GM06990 (cell line): ENCODE measurements at regions not wholly inside any gene's neighbourhood (a gene's known extent, or its start where the extent isn't known, plus 50 kb on each side); places are given as distances from the start of the nearest gene placed in this dataset.

Source experiments
- DNase-seq: peaks from one replicate; pipeline ENCODE4 v3.0.0-alpha.2; 2011; ENCODE audit not compliant: insufficient read length; ENCODE audit errors: extremely low read depth
- H3K27me3 ChIP-seq: replicated peaks from 2 replicates; pipeline ENCODE4 v1.6.0; 2011; ENCODE audit warnings: low read length; ENCODE audit not compliant: control insufficient read depth, insufficient read depth
- H3K36me3 ChIP-seq: 2 replicates; pipeline ENCODE4 v1.5.1; 2011; ENCODE audit warnings: low read length; ENCODE audit not compliant: control insufficient read depth, insufficient read depth
- H3K4me3 ChIP-seq: replicated peaks from 2 replicates; pipeline ENCODE4 v1.5.1; 2011; ENCODE audit warnings: low read depth, mild to moderate bottlenecking, control low read depth, low read length
- TF ChIP-seq, protein P1 (sequence below): IDR thresholded peaks from 2 replicates; pipeline ENCODE4 v1.5.1; 2011; ENCODE audit warnings: low read length, control low read depth, mild to moderate bottlenecking, inconsistent platforms; ENCODE audit not compliant: insufficient read depth, poor library complexity, severe bottlenecking

DNA sequence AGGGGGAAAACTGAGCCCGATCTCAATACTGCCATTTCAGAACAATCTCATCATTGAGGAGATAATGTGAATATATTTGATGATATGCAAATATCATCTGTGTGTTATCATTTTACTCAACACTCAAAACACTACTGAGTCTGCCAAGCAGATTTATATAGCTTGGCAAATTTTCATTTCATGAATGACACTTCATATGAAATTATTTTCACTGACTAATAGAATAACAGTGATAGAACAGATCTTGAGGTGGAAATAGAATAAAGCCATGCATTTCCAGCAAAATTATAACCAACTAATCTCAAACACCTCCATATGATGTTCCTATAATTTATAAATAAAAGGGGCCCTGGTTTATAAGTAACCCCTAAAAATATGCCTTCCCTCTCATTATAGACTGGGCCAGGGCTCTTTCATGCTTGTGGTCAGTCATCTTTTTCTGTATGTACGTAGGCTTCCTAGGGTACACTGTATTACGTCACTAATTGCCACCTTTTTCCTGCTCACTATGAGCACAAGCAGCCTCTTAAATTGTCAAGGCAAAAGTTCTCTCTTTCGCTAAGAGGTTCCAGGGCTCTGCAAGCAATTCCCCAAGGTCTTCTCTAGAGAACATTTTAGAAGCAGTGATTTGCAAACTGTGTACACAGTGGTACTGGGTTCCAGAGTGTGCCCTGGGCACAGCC lies 197.1 kb upstream of the FOXN3 start:
- Histone ChIP-seq H3K4me3 (no peak overlapping the region), H3K36me3 (no peaks in the 10 kb centered on the region), H3K27me3 (no peaks in the 10 kb centered on the region)
- TF ChIP-seq, protein P1, sequence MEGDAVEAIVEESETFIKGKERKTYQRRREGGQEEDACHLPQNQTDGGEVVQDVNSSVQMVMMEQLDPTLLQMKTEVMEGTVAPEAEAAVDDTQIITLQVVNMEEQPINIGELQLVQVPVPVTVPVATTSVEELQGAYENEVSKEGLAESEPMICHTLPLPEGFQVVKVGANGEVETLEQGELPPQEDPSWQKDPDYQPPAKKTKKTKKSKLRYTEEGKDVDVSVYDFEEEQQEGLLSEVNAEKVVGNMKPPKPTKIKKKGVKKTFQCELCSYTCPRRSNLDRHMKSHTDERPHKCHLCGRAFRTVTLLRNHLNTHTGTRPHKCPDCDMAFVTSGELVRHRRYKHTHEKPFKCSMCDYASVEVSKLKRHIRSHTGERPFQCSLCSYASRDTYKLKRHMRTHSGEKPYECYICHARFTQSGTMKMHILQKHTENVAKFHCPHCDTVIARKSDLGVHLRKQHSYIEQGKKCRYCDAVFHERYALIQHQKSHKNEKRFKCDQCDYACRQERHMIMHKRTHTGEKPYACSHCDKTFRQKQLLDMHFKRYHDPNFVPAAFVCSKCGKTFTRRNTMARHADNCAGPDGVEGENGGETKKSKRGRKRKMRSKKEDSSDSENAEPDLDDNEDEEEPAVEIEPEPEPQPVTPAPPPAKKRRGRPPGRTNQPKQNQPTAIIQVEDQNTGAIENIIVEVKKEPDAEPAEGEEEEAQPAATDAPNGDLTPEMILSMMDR: no peak
- DNase-seq: peak; percentile 46

DNA sequence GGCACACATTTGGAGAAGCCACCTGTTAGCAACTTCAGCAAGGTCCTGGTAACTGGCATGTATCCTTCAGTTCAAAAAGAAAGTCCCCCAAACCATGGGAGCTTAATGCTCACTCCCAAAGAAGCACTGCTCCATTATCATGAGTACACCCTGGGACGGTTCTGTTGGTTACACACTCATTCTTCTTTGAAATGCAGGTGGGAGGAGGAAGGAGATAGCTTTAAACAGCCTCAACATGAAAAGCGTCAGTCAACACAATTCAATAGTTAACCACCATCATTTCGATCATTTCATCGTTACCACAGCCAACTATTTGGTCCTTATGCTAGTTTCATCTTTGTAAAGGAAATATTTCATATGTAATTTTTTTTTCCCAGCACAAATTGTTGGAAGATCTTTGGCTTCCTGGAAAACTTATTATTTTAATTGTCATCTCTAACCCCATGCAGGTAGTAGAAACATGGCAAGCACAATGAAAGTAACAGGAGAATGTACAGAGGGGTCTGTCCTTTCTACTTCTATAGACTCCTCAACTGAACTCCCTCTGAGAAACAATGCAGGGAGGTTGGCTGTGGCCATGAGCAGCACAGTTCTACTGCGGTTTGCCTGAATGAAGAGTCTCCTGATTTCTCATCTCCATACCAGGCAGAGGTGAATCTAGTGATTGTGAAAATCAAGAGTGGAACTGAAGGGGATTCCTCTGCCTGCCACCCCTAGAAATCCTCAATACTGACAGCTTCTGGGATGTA lies 196.4 kb upstream of the FOXN3 start:
- TF ChIP-seq, protein P1: no peak
- Histone ChIP-seq H3K36me3 (no peaks in the 10 kb centered on the region), H3K27me3 (no peaks in the 10 kb centered on the region), H3K4me3 (no peak overlapping the region)
- DNase-seq: no peak

DNA sequence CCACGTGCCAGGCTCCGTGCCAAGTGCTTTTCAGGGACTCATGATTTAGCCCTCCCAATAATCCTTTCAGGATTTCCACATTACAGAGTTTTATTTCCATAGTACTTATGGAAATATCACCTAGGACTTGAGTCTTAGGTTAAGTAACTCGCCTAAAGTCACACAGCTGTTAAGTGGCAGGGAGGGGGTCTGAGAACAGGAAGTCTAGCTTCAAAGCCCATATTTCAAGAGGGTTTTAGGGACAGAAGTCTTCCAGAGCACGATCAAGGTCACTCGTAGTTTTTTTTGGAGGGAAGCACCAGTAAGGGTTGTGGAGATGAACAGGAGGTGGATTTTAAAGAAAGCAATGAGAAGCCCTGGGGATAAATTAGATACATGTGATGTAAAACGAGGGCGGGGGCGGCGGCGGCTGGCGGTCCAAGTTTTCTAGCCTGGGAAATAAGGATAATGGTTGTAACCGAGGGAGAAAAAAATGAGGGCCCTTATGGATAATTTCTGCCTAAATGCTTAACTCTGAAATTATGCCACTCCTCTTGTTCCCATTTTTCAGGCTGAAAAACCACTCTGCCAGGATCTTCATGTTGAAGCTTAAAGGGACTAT lies 192.6 kb upstream of the FOXN3 start:
- DNase-seq: no peak
- Histone ChIP-seq H3K4me3 (no peak overlapping the region), H3K36me3 (no peaks in the 10 kb centered on the region), H3K27me3 (no peaks in the 10 kb centered on the region)
- TF ChIP-seq, protein P1: no peak

DNA sequence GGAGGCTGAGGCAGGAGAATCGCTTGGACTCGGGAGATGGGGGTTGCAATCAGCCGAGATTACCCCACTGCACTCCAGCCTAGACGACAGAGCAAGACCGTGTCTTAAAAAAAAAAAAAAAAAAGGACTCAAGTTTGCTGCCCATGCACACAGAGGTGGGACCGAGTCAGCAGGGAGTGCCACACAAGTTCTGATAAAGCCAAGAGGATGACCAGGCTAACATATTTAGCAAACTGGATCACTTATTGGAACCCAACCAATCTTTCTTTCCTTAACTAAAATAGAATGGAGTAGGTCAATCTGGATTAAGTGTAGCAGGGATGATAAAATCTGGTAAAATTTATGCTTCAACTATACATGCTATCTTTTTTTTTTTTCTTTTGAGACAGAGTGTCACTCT lies 190.4 kb upstream of the FOXN3 start:
- H3K27me3 ChIP-seq: no peaks in the 10 kb centered on the region
- DNase-seq: no peak
- no peaks in the 10 kb centered on the region for H3K36me3 ChIP-seq
- H3K4me3 ChIP-seq: no peak overlapping the region
- TF ChIP-seq, protein P1: no peak

DNA sequence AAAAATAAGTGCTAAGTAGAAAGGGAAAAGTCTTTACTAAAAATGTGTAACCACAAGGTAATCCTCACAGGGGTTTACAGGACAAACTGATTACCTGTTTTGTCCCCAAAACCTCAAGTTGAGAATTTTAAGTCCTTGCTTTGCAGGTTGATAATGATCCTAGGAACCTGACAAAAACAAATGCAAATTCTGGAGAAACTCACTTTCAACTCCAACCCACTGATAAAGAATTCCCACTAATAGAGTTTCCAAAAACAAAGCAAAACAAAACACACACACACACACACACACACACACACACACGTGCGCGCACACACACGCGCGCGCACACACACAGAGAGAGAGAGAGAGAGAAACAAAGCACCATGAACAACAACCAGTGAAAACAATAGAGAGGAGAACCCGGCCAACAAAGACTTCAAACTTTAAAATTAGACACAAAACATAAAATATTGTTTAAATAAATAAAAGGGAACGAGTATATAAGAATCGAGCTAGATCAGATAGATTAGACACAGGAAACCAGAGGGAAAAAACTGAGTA lies 187.0 kb upstream of the FOXN3 start:
- TF ChIP-seq, protein P1: no peak
- no peak overlapping the region for H3K4me3 ChIP-seq
- H3K36me3 ChIP-seq: no peaks in the 10 kb centered on the region
- no peak for DNase-seq
- H3K27me3 ChIP-seq: no peaks in the 10 kb centered on the region
